GM12878 (cell line): ENCODE measurements at regions not wholly inside any gene's neighbourhood (a gene's known extent, or its start where the extent isn't known, plus 50 kb on each side); places are given as distances from the start of the nearest gene placed in this dataset.

ENCODE experiments used
- ATAC-seq: fragments of 200-7000 bp; cut with Tn5 transposase; 3 replicates; pipeline ENCODE4 v1.9.1; 2020; ENCODE audit warnings: mild to moderate bottlenecking, moderate library complexity
- BruUV-seq: library from RNA; stranded (reverse); fragments of 400-500 nt; replicated peaks from 2 replicates; lab custom pipeline; 2021; lab: Mats Ljungman, UMichigan
- CTCF ChIA-PET: fragments of 300-600 bp; sonication (Branson Sonifier 250); formaldehyde crosslinking; extraction: SDS; loops from one replicate; lab custom pipeline; 2021; ENCODE audit warnings: inconsistent platforms; lab: Yijun Ruan, JAX
- POLR2A ChIA-PET: fragments of 350-600 bp; formaldehyde crosslinking; extraction: SDS; loops from one replicate; lab custom pipeline; 2021; ENCODE audit warnings: inconsistent platforms; lab: Charles Lee
- RAD21 ChIA-PET: fragments of 300-600 bp; sonication (Branson Sonifier 250); formaldehyde crosslinking; loops from one replicate; lab custom pipeline; 2023; ENCODE audit warnings: antibody characterized with exemption; ENCODE audit not compliant: unreplicated experiment; lab: Charles Lee
- SMC1A ChIA-PET: fragments of 300-600 bp; sonication (Branson Sonifier 250); formaldehyde crosslinking; loops from one replicate; lab custom pipeline; 2023; ENCODE audit not compliant: unreplicated experiment, uncharacterized antibody; lab: Charles Lee
- DNase-seq: peaks from one replicate; pipeline ENCODE4 v3.0.0-alpha.2; 2011; ENCODE audit warnings: low read depth, low spot score
- FAIRE-seq: peaks from 3 replicates; lab custom pipeline; 2011; peaks lifted over from hg19 to GRCh38; lab: Jason Lieb, UNC
- H2AFZ ChIP-seq: 2 replicates; pipeline ENCODE4 v1.6.0; 2011; ENCODE audit warnings: low read depth, low read length, control low read depth; ENCODE audit not compliant: control insufficient read depth
- H3K27ac ChIP-seq: 2 replicates; pipeline ENCODE4 v1.5.1; 2011; ENCODE audit warnings: control low read depth; ENCODE audit not compliant: control insufficient read depth, insufficient read depth
- H3K27me3 ChIP-seq, 2 experiments: replicated peaks in 1 of 2; 2 replicates each; pipeline versions ENCODE4 v1.6.0 to v1.6.1; 2011; ENCODE audit warnings: low read length in 1 of 2; ENCODE audit not compliant: control insufficient read depth in 2 of 2, insufficient read depth in 2 of 2
- H3K36me3 ChIP-seq, 2 experiments: 2 replicates each; pipeline ENCODE4 v1.5.1; 2011; ENCODE audit warnings: low read length in 1 of 2; ENCODE audit not compliant: control insufficient read depth in 2 of 2, insufficient read depth in 2 of 2
- H3K4me1 ChIP-seq: 2 replicates; pipeline ENCODE4 v1.6.1; 2011; ENCODE audit warnings: mild to moderate bottlenecking, low read length, moderate library complexity, mixed read lengths; ENCODE audit not compliant: control insufficient read depth, insufficient read depth
- H3K4me2 ChIP-seq: 2 replicates; pipeline ENCODE4 v1.6.0; 2011; ENCODE audit warnings: control low read depth; ENCODE audit not compliant: control insufficient read depth, insufficient read depth
- H3K4me3 ChIP-seq: fragments of 200-600 bp; sonication (generic); 2 replicates; pipeline ENCODE4 v1.5.1; 2016
- H3K79me2 ChIP-seq: 2 replicates; pipeline ENCODE4 v1.6.0; 2011; ENCODE audit warnings: low read length; ENCODE audit not compliant: control insufficient read depth, insufficient read depth
- H3K9ac ChIP-seq: 2 replicates; pipeline ENCODE4 v1.8.0; 2011; ENCODE audit warnings: low read length, control low read depth, mixed read lengths; ENCODE audit not compliant: control insufficient read depth, insufficient read depth
- H3K9me3 ChIP-seq: replicated peaks from 3 replicates; pipeline ENCODE4 v1.5.1; 2011; ENCODE audit warnings: mild to moderate bottlenecking, low read length; ENCODE audit not compliant: control insufficient read depth, insufficient read depth
- H4K20me1 ChIP-seq: 2 replicates; pipeline ENCODE4 v1.6.0; 2011; ENCODE audit not compliant: control insufficient read depth, insufficient read depth
- ATF7 ChIP-seq: fragments of 450-650 bp; IDR thresholded peaks from 2 replicates; pipeline ENCODE4 v1.6.1; 2016; ENCODE audit warnings: low read depth, mild to moderate bottlenecking
- CHD4 ChIP-seq: fragments of 200-600 bp; sonication (generic); IDR thresholded peaks from 2 replicates; pipeline ENCODE4 v1.6.1; 2016; ENCODE audit warnings: mild to moderate bottlenecking
- E2F8 ChIP-seq: fragments of 450-650 bp; IDR thresholded peaks from 2 replicates; pipeline ENCODE4 v1.6.1; 2018; ENCODE audit warnings: mild to moderate bottlenecking, low read depth, moderate library complexity; ENCODE audit not compliant: partially characterized antibody
- EP300 ChIP-seq, 2 experiments: fragments of 150-350 bp in 1 of 2; IDR thresholded peaks; 2 replicates each; pipeline ENCODE4 v1.6.1; 2011 to 2012; ENCODE audit warnings: low read depth in 2 of 2, low read length in 2 of 2, borderline replicate concordance in 1 of 2, improper control_type of control experiment in 1 of 2, inconsistent platforms in 1 of 2; ENCODE audit not compliant: control insufficient read depth in 1 of 2
- IKZF2 ChIP-seq, 2 experiments: fragments of 450-650 bp; IDR thresholded peaks; 2 replicates each; pipeline ENCODE4 v1.6.1; 2017; ENCODE audit warnings: mild to moderate bottlenecking in 2 of 2, moderate library complexity in 2 of 2
- PAX8 ChIP-seq: fragments of 450-650 bp; IDR thresholded peaks from 2 replicates; pipeline ENCODE4 v1.6.1; 2017; ENCODE audit warnings: mild to moderate bottlenecking, moderate library complexity
- RCOR1 ChIP-seq: conservative IDR thresholded peaks from 2 replicates; pipeline ENCODE4 v1.6.1; 2012; ENCODE audit warnings: low read depth, low read length, improper control_type of control experiment
- RUNX3 ChIP-seq: IDR thresholded peaks from 2 replicates; pipeline ENCODE4 v1.6.1; 2012; ENCODE audit warnings: low read length, inconsistent platforms
- SMAD5 ChIP-seq: IDR thresholded peaks from 2 replicates; pipeline ENCODE4 v1.6.1; 2016; ENCODE audit warnings: antibody characterized with exemption, low read depth
- SMC3 ChIP-seq: IDR thresholded peaks from 2 replicates; pipeline ENCODE4 v1.6.1; 2011; ENCODE audit warnings: low read length, improper control_type of control experiment, borderline replicate concordance
- TBL1XR1 ChIP-seq: IDR thresholded peaks from 2 replicates; pipeline ENCODE4 v1.6.1; 2012; ENCODE audit warnings: low read depth, low read length, improper control_type of control experiment
- TCF7 ChIP-seq: IDR thresholded peaks from 2 replicates; pipeline ENCODE4 v1.6.1; 2014; ENCODE audit warnings: antibody characterized with exemption, borderline replicate concordance
- WRNIP1 ChIP-seq: IDR thresholded peaks from 2 replicates; pipeline ENCODE4 v1.6.1; 2011; ENCODE audit warnings: low read depth, low read length, improper control_type of control experiment, borderline replicate concordance
- ZBTB4 ChIP-seq: fragments of 450-650 bp; formaldehyde crosslinking; IDR thresholded peaks from 2 replicates; pipeline ENCODE4 v1.4.0; 2022; ENCODE audit warnings: mild to moderate bottlenecking, moderate library complexity
- ZZZ3 ChIP-seq: IDR thresholded peaks from 2 replicates; pipeline ENCODE4 v1.6.1; 2011; ENCODE audit warnings: low read depth; ENCODE audit not compliant: control insufficient read depth, insufficient read length
- WGBS: methylation state at CpG from one replicate; pipeline ENCODE4 v1.1.6; 2016; ENCODE audit warnings: low lambda C conversion rate; ENCODE audit not compliant: insufficient replicate concordance, insufficient coverage; ENCODE audit errors: missing lambda C conversion rate; 5-methylcytosine and 5-hydroxymethylcytosine counted together
- in situ Hi-C: fragments of 300-500 bp; cut with MboI; formaldehyde crosslinking; loops from 9 replicates; pipeline ENCODE4 v1.14.3; 2018; ENCODE audit warnings: mixed read lengths
- intact Hi-C: fragments of 100-400 bp; cut with micrococcal nuclease; formaldehyde crosslinking; loops from one replicate; pipeline ENCODE4 v1.14.2; 2022; ENCODE audit not compliant: unreplicated experiment

DNA sequence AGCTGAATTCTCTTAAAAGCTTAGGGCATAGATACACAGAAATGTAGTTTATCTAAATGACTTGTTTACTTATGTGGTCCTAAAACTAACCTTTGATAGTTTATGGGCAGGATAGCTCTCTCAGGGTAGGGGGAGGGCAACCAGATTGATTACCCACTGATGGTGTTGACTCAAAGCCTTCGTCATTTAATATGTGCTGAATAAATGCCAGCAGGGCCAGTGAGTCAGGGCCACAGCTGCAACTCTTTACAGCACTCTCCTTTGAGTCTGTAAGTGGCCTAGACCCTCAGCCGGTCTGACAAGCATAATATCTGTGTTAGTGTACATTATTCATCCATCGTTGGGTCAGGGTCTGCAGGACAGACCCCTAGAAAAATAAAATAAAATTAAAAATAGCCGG lies 128.5 kb downstream of the ZNF675 start:
- no peak for TF ChIP-seq TBL1XR1
- TF ChIP-seq PAX8 = no peak
- no peak for TF ChIP-seq ZZZ3
- TF ChIP-seq WRNIP1 = no peak
- no peak for TF ChIP-seq CHD4
- no peak for TF ChIP-seq E2F8
- no peak for TF ChIP-seq ATF7
- TF ChIP-seq RCOR1 = no peak
- no peak for TF ChIP-seq SMAD5
- no peak for TF ChIP-seq IKZF2 (IDR thresholded peaks at IDR 0.05)
- no peak for TF ChIP-seq EP300 (IDR thresholded peaks at IDR 0.05; ENCODE audit: borderline replicate concordance in 1 of 2, control insufficient read depth in 1 of 2, low read depth in 2 of 2, low read length in 2 of 2)
- TF ChIP-seq ZBTB4 (CRISPR knock-in tag) = no peak
- no peak for TF ChIP-seq RUNX3
- TF ChIP-seq TCF7 = no peak
- no peak for TF ChIP-seq SMC3
- RAD21 ChIA-PET = no interaction called here
- H3K4me1 ChIP-seq = no peaks in the 10 kb centered on the region
- intact Hi-C loops (no loop called here), in situ Hi-C loops (no loop called here)
- no peaks in the 10 kb centered on the region for H3K27me3 ChIP-seq
- no peaks in the 10 kb centered on the region for H3K79me2 ChIP-seq
- no peaks in the 10 kb centered on the region for H4K20me1 ChIP-seq
- no peak overlapping the region for H3K9ac ChIP-seq
- H2AFZ ChIP-seq = no peak overlapping the region
- no peak overlapping the region for H3K4me2 ChIP-seq
- 11% methylated on average over 4 of the region's 4 CpGs for WGBS
- H3K9me3 ChIP-seq = no peaks in the 10 kb centered on the region; the same call in 2 of the 3 replicates
- POLR2A ChIA-PET = no interaction called here
- FAIRE-seq (no peak), DNase-seq (no peak), ATAC-seq (no peak)
- no peak overlapping the region for H3K27ac ChIP-seq
- no peak overlapping the region for H3K4me3 ChIP-seq
- SMC1A ChIA-PET = no interaction called here
- CTCF ChIA-PET = no interaction called here
- no peaks in the 10 kb centered on the region for H3K36me3 ChIP-seq
- no TSS peak for BruUV-seq
